Stimulated activated naive CD8-positive, alpha-beta T cell treated with anti-CD3 and anti-CD28 coated beads, Interleukin-15, amount 100 ng/mL, for 72 hours (primary cell): ENCODE measurements at regions not wholly inside any gene's neighbourhood (a gene's known extent, or its start where the extent isn't known, plus 50 kb on each side); places are given as distances from the start of the nearest gene placed in this dataset.
"Not testable (repeated sequence)": the region's sequence is repeated elsewhere in the genome, so short reads cannot be mapped to it uniquely, and the experiment has no call there.

Experiments
- ATAC-seq: fragments of 150-1000 bp; cut with Tn5 transposase; 2 replicates; pipeline ENCODE4 v1.10.0; 2021; ENCODE audit warnings: mild to moderate bottlenecking, moderate library complexity
- DNase-seq, 2 donors: peaks; one replicate each; pipeline ENCODE4 v3.0.0; 2021 to 2022
- H3K27ac Mint-ChIP-seq, 2 donors: one replicate each; pipeline ENCODE4 v1.8.0; 2022; ENCODE audit warnings: mild to moderate bottlenecking in 2 of 2, mixed read lengths in 2 of 2, moderate library complexity in 2 of 2
- H3K27me3 Mint-ChIP-seq: one replicate; pipeline ENCODE4 v1.8.0; 2022; ENCODE audit warnings: mixed read lengths
- H3K4me1 Mint-ChIP-seq: one replicate; pipeline ENCODE4 v1.8.0; 2022; ENCODE audit warnings: mild to moderate bottlenecking, mixed read lengths
- H3K4me3 Mint-ChIP-seq, 2 donors: one replicate each; pipeline ENCODE4 v1.8.0; 2022; ENCODE audit warnings: mild to moderate bottlenecking in 2 of 2, mixed read lengths in 2 of 2, moderate library complexity in 1 of 2
- H3K9me3 Mint-ChIP-seq, 2 donors: one replicate each; pipeline ENCODE4 v1.8.0; 2022; ENCODE audit warnings: mixed read lengths in 2 of 2

GRCh38 chr2:205862761-205863160 is 180.5 kb downstream of the NRP2 start:
- not testable (repeated sequence) for ATAC-seq, H3K27ac Mint-ChIP-seq

DNA sequence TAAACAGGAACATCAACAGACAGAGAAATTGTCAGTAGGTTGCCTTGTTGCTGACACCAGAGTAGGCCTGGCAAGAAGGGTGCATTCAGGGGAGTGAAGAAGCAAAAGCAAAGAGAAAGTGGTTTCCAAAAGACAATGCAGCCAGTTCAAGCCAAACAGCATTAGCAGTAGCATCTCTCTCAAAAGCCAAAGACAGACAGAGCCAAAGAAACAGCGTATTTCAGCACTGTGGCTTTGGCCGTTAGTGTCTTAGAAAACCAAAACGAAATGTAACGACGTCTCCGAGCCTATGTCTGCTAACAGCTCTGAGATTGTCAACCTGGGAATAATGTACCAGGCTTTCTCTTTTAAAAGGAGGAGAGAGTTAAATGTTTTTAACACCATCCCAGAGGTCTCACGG is 178.6 kb downstream of the NRP2 start:
- Mint-ChIP-seq H3K27me3 (peaks cover 45% of the 10 kb centered on the region), H3K27ac (peak overlapping the region in 1 of 2 donors; percentile 44), H3K4me1 (no peaks in the 10 kb centered on the region), H3K9me3 (no peaks in the 10 kb centered on the region), H3K4me3 (no peak overlapping the region)
- no peak for DNase-seq
- no peak for ATAC-seq

More at GRCh38 chr2:205862761-205863160, 180.5 kb downstream of the NRP2 start:
- not testable (repeated sequence) for H3K9me3 Mint-ChIP-seq, DNase-seq, H3K4me1 Mint-ChIP-seq, H3K4me3 Mint-ChIP-seq
- H3K27me3 Mint-ChIP-seq = peaks cover 57% of the 10 kb centered on the region

- no peak for ATAC-seq
- Mint-ChIP-seq H3K27me3 (peaks cover 44% of the 10 kb centered on the region), H3K27ac (no peak overlapping the region), H3K9me3 (no peaks in the 10 kb centered on the region), H3K4me1 (no peaks in the 10 kb centered on the region), H3K4me3 (no peak overlapping the region)
- no peak for DNase-seq
These were observed 177.9 kb downstream of the NRP2 start for GRCh38 chr2:205860181-205860580.

DNA sequence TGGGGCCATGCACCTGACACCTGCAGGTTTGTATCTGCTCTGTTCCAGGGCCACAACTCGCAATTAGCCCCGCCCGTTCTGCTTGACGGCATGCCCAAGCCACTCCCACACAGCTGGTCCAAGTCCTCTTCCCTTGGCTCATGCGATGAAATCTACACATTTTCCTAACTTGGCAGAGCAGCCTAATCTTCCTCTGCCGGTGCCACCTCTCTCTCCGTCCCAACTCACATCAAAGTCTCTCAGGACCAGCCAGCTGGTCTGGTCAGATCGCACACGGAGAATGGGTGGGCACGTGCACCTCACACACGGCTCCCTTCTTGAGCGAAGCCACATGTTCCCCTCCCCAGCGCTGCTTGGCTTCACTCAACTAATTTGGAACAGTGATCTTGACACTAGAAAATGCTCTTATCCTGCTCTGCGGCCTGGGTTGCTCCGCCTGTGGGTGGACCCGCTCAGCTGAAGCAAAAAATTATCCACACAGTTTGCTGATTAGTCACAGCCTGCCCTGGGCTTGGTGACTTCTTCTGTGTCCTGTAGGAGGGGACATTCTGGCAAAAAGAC is 176.7 kb downstream of the NRP2 start:
- H3K27me3 Mint-ChIP-seq = peaks cover 46% of the 10 kb centered on the region
- DNase-seq (no peak), ATAC-seq (no peak)
- no peaks in the 10 kb centered on the region for H3K9me3 Mint-ChIP-seq
- no peak overlapping the region for H3K27ac Mint-ChIP-seq
- no peaks in the 10 kb centered on the region for H3K4me1 Mint-ChIP-seq
- H3K4me3 Mint-ChIP-seq = no peak overlapping the region

- H3K27me3 Mint-ChIP-seq = peaks cover 47% of the 10 kb centered on the region
- no peak overlapping the region for H3K4me3 Mint-ChIP-seq
- ATAC-seq = no peak
These were observed 176.0 kb downstream of the NRP2 start for GRCh38 chr2:205858275-205858674.

GRCh38 chr2:205857520-205858237 is 175.4 kb downstream of the NRP2 start:
- Mint-ChIP-seq H3K4me3 (no peak overlapping the region), H3K4me1 (no peaks in the 10 kb centered on the region), H3K27me3 (peaks cover 49% of the 10 kb centered on the region), H3K27ac (no peak overlapping the region), H3K9me3 (no peaks in the 10 kb centered on the region)
- no peak for DNase-seq
- ATAC-seq = no peak

More at GRCh38 chr2:205858275-205858674, 176.0 kb downstream of the NRP2 start:
- no peaks in the 10 kb centered on the region for H3K9me3 Mint-ChIP-seq
- no peak overlapping the region for H3K27ac Mint-ChIP-seq
- no peak for DNase-seq
- no peaks in the 10 kb centered on the region for H3K4me1 Mint-ChIP-seq

- H3K4me3 Mint-ChIP-seq = no peak overlapping the region
- H3K27ac Mint-ChIP-seq = no peak overlapping the region
- H3K4me1 Mint-ChIP-seq = no peaks in the 10 kb centered on the region
- peaks cover 55% of the 10 kb centered on the region for H3K27me3 Mint-ChIP-seq
- no peak for DNase-seq
- H3K9me3 Mint-ChIP-seq = no peaks in the 10 kb centered on the region
- ATAC-seq = no peak
These were observed 170.2 kb downstream of the NRP2 start for GRCh38 chr2:205852457-205852856.

DNA sequence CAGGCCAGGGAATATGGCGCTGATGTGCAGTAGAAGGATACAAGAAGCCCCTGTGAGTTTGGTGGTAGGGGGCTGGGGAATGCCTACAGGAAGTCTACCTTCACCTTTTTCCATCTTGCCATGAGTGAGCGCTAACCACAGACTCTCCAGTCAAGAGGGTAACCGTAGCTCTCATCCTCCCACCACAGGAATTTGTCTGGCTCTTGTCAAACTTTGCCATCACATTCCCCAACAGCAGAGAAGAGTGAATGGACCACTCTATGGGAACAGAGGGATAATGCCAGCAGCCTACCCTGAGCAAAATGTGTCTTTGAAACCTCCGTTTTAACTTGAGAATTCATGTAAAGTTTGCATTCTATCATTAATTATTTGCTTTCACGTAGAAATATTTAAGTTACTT is 168.3 kb downstream of the NRP2 start:
- Mint-ChIP-seq H3K4me3 (no peak overlapping the region), H3K27me3 (peaks cover 53% of the 10 kb centered on the region)

GRCh38 chr2:205850132-205850531 is 167.8 kb downstream of the NRP2 start:
- ATAC-seq = no peak
- H3K27ac Mint-ChIP-seq = no peak overlapping the region
- H3K9me3 Mint-ChIP-seq = no peaks in the 10 kb centered on the region
- H3K27me3 Mint-ChIP-seq = peaks cover 48% of the 10 kb centered on the region
- H3K4me1 Mint-ChIP-seq = no peaks in the 10 kb centered on the region
- DNase-seq = no peak
- H3K4me3 Mint-ChIP-seq = no peak overlapping the region

More for the DNA sequence above, 168.3 kb downstream of the NRP2 start:
- H3K4me1 Mint-ChIP-seq = no peaks in the 10 kb centered on the region
- H3K27ac Mint-ChIP-seq = no peak overlapping the region
- no peaks in the 10 kb centered on the region for H3K9me3 Mint-ChIP-seq
- DNase-seq (no peak), ATAC-seq (no peak)

GRCh38 chr2:205849136-205849535 is 166.8 kb downstream of the NRP2 start:
- Mint-ChIP-seq H3K4me3 (no peak overlapping the region), H3K4me1 (no peaks in the 10 kb centered on the region), H3K27ac (no peak overlapping the region), H3K27me3 (peaks cover 38% of the 10 kb centered on the region), H3K9me3 (no peaks in the 10 kb centered on the region)
- ATAC-seq (peak; percentile 31), DNase-seq (no peak)

DNA sequence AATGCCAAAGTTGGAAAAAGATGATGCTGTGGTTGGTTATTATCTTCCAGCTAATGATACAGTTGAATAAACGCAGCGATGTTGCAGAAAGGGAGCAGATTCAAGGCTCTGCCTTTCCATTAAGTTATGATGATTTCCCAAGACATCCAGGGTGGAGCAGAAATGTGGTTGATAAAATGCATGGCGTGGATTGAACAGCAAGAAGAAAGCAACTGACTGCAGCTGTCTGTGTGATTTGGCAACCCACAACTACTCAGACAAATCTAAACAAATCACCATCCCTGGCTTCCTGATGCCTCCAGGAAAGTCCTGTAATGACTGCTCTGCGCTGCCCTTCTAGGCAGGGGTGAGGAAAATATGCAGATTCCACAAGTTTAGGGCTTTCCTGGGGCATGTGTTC is 166.3 kb downstream of the NRP2 start:
- no peak for ATAC-seq
- Mint-ChIP-seq H3K27ac (no peak overlapping the region), H3K4me1 (no peaks in the 10 kb centered on the region), H3K4me3 (no peak overlapping the region), H3K9me3 (no peaks in the 10 kb centered on the region), H3K27me3 (peaks cover 33% of the 10 kb centered on the region)
- no peak for DNase-seq
